NOMO-1 (cell line): ENCODE measurements at regions not wholly inside any gene's neighbourhood (a gene's known extent, or its start where the extent isn't known, plus 50 kb on each side); places are given as distances from the start of the nearest gene placed in this dataset.
"Not testable (repeated sequence)": the region's sequence is repeated elsewhere in the genome, so short reads cannot be mapped to it uniquely, and the experiment has no call there.

Experiments used
- DNase-seq, 2 experiments: peaks; one replicate each; lab custom pipeline; 2025; ENCODE audit not compliant: unreplicated experiment in 2 of 2; lab: John Stamatoyannopoulos, UW

- DNase-seq = no peak
These were observed 1085.0 kb upstream of the ALCAM start for GRCh38 chr3:104281713-104282112.

- DNase-seq = peak in 1 of 2 experiments; percentile 37
These were observed 1080.1 kb upstream of the ALCAM start for GRCh38 chr3:104286645-104287044.

- DNase-seq = peak in 1 of 2 experiments; percentile 25
These were observed 1075.3 kb upstream of the ALCAM start for GRCh38 chr3:104291437-104291851.

GRCh38 chr3:104291878-104292277 is 1074.8 kb upstream of the ALCAM start:
- peak in 1 of 2 experiments; percentile 25 for DNase-seq

- DNase-seq = no peak
These were observed 1069.1 kb upstream of the ALCAM start for GRCh38 chr3:104297617-104298016.

- DNase-seq = no peak
These were observed 1068.0 kb upstream of the ALCAM start for GRCh38 chr3:104298662-104299061.

- no peak for DNase-seq
These were observed 1050.6 kb upstream of the ALCAM start for GRCh38 chr3:104316118-104316517.

GRCh38 chr3:104323226-104323625 is 1043.5 kb upstream of the ALCAM start:
- no peak for DNase-seq

GRCh38 chr3:104347291-104347690 is 1019.4 kb upstream of the ALCAM start:
- no peak for DNase-seq

- DNase-seq = no peak
These were observed 1016.9 kb upstream of the ALCAM start for GRCh38 chr3:104349836-104350235.

- DNase-seq = no peak
These were observed 1012.8 kb upstream of the ALCAM start for GRCh38 chr3:104353951-104354350.

GRCh38 chr3:104359546-104359945 is 1007.2 kb upstream of the ALCAM start:
- no peak for DNase-seq

- no peak for DNase-seq
These were observed 1006.7 kb upstream of the ALCAM start for GRCh38 chr3:104360038-104360437.

GRCh38 chr3:104361748-104362147 is 1005.0 kb upstream of the ALCAM start:
- DNase-seq = not testable (repeated sequence)

GRCh38 chr3:104362319-104362718 is 1004.4 kb upstream of the ALCAM start:
- no peak for DNase-seq

GRCh38 chr3:104367000-104367399 is 999.7 kb upstream of the ALCAM start:
- no peak for DNase-seq

- DNase-seq = no peak
These were observed 997.9 kb upstream of the ALCAM start for GRCh38 chr3:104368760-104369159.

GRCh38 chr3:104385421-104385820 is 981.3 kb upstream of the ALCAM start:
- no peak for DNase-seq

- no peak for DNase-seq
These were observed 978.1 kb upstream of the ALCAM start for GRCh38 chr3:104388619-104389018.

- DNase-seq = no peak
These were observed 974.4 kb upstream of the ALCAM start for GRCh38 chr3:104392327-104392726.

- no peak for DNase-seq
These were observed 969.6 kb upstream of the ALCAM start for GRCh38 chr3:104396974-104397669.

- DNase-seq = no peak
These were observed 969.0 kb upstream of the ALCAM start for GRCh38 chr3:104397713-104398112.

GRCh38 chr3:104402902-104403301 is 963.8 kb upstream of the ALCAM start:
- DNase-seq = no peak
